HG02885 (cell line): ENCODE measurements at regions not wholly inside any gene's neighbourhood (a gene's known extent, or its start where the extent isn't known, plus 50 kb on each side); places are given as distances from the start of the nearest gene placed in this dataset.

ENCODE experiments used
- ATAC-seq: cut with Tn5 transposase; IDR thresholded peaks from one replicate; pipeline ENCODE4 v1.9.1; 2021; ENCODE audit warnings: mild to moderate bottlenecking; ENCODE audit not compliant: unreplicated experiment, poor library complexity

DNA sequence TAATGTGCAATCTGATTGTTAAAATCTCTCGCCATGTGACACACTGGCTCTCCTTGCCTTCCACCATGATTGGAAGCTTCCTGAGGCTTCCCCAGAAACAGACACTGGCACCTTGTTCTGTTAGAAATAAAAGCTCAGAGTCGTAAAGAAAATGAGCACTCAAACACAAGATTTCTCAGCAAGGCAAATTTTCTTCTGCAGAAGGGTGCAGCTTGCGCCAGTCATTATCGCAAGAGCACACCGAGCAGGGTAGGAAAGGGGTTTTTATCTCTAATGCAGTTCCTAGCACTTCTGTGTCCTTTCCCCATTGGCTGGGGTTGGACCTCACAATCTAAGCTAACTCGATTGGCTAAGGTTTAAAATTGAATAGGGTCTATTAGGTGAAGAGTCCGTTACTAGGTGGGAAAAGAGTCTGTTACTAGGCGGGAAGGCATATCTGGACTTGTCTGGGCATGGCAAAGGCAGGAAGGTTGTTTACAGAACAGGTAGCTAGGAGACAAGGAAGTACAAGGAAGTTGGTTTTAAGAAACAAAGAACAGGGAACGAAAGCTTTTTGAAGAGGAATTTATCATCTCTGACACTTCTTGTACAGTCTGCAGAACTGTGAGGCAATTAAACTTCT lies 62.6 kb upstream of the BICD1 start:
- ATAC-seq: no peak

DNA sequence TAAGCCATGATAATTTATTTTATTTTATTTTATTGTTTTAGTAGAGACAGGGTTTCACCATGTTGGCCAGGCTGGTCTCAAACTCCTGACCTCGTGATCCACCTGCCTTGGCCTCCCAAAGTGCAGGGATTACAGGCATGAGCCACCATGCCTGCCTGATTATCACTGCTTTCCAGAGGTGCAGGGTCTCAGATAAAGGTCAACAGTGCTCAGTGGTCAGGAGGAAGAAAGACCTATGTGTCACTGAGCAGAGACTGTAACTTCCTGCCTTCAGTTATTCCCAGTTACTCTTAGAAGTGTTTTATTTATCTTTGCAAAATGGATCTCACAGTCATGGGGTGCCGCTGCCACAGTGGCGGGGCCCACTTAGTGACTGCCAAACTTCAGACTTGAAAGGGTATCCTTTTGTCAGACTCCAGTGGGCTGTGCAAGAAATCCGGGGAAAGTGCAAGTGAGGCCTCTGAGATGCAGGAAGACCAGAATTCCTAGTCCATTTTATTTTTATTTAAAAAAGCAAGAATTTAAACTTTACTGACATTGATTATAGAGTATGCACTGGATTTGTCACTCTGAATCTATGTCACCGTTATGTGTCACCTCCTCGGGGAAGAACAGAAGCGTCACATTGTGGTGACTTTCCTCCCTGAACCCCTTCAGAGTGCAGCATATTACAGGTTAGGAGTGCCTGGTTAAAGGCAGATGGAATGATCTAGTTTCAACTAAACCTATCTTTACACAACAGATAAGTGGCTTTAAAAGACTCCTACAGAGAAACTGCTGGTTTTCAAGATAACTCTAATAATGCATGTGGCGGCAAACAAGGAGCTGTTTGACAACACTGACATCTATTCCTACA lies 59.1 kb upstream of the BICD1 start:
- ATAC-seq: no peak

DNA sequence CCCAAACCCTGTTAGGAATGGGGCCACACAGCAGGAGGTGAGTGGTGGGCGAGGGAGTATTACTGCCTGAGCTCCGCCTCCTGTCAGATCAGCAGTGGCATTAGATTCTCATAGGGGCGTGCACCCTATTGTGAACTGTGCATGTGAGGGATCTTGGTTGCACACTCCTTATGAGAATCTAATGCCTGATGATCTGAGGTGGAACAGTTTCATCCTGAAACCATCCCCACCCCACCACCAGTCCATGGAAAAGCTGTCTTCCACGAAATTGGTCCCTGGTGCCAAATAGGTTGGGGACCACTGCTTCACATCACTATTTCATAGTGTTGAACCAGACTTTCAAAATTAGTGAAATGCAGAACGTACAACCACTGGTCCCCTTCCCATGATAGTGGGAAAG lies 57.9 kb upstream of the BICD1 start:
- ATAC-seq: no peak

- no peak for ATAC-seq
Observed at GRCh38 chr12:32049956-32050355, 56.7 kb upstream of the BICD1 start.

GRCh38 chr12:32051511-32052211 lies 55.0 kb upstream of the BICD1 start:
- no peak for ATAC-seq

DNA sequence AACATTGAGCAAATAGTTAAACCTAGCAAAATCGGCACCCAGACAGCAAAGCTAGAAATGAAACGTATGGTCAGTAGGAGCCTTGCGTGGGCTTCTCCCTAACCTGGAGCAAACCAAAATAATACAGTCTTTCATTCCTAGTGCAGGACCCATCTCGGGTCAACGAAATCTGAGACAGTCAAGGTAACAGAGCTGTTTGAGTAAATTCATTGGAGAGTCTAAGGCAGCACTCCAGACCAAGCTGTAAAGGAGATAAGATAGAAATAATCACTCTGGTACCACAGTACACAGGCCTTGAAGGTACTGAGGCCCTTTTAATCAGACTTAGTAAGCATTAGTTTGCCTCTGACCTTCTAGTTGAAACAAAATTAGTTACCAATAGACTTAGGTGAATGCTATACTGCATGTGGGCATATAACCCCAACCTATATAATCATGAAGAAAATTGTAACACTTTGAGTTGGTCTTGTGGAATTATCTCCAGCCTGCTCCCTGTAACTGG lies 54.4 kb upstream of the BICD1 start:
- ATAC-seq: no peak

DNA sequence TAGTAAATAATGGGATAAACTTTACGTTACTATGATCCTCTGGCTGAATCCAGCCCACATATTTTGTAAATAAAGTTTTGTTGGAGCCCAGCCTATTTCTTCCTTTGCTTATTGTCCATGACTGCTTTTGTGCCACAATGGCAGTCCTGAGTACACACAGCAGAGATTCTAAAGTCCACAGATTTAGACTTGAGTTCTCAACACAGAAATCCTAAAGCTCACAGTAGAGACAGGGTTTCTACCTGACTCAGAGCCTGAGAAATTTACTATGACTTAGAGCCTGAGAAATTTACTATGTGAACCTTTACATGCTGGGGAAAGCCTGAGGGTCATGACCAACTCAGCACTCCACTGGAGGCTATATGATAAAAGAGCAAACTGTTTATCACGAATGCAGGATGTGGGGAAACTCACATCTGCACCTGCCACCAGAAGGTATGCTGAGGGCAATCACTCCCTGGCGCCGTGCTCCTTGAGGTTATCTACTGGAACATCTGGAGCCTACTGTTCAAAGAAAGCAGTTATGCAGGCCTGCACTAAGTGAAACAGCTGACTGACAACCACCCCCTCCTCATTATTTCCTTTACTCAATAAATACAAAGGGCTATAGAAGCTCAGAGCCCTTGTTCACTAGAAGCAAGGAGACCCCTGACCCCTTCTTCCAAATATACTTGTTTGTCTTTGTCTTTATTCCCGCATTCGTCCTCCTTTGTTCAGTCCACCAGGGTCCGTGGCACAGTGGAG lies 52.6 kb upstream of the BICD1 start:
- ATAC-seq: no peak
